Brain pericyte (primary cell): ENCODE measurements at regions not wholly inside any gene's neighbourhood (a gene's known extent, or its start where the extent isn't known, plus 50 kb on each side); places are given as distances from the start of the nearest gene placed in this dataset.

Experiments used
- DNase-seq: peaks from one replicate; pipeline ENCODE4 v3.0.0-alpha.2; 2012; ENCODE audit warnings: low read depth, low spot score

DNA sequence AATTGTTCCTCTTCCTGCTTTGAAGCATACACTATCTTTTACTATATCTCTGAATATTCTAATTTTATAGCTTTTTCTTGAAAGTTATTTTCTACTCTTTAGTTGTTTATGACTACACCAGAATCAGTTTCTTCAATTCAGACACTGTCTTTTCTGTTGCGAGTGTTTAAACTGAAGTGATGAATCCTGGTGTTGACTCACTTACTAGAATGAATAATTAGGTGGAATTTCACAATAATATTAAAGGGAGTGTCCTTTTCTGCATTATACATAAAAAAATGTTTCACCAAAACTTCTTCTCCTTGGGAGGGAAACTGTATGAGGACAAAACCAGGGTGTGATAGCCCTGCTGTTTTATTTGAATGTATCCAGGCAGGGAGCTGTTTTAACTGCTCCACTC is 1383.1 kb downstream of the C4orf33 start:
- no peak for DNase-seq

DNA sequence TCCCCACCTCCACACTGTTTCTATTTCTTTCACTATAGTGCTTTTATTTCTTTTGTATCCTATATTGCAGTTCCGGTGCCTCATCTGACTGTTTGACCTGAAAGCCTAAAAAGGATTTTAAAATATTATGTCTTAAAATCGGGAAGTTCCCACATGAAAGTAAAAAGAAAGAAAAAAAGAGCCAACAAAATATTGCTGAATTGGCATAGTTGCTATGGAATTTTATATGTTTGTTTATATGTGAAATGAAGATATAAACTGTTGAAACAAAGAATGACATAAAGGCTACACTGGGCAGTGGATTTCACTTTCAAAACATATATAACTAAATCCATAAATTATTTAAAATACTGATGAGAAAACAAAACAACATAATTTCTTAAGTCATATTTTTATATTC is 1383.7 kb downstream of the C4orf33 start:
- no peak for DNase-seq

DNA sequence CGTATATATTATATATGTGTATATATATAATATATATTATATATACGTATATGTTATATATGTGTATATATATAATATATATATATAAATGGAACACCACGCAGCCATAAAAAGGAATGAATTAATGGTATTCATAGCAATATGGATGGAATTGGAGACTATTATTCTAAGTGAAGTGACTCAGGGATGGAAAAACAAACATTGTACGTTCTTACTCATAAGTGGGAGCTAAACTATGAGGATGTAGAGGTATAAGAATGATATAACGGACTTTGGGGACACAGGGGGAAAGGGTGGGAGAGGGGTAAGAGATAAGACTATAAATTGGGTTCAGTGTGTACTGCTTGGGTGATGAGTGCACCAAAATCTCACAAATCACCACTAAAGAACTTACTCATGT is 1388.9 kb downstream of the C4orf33 start:
- DNase-seq = no peak

DNA sequence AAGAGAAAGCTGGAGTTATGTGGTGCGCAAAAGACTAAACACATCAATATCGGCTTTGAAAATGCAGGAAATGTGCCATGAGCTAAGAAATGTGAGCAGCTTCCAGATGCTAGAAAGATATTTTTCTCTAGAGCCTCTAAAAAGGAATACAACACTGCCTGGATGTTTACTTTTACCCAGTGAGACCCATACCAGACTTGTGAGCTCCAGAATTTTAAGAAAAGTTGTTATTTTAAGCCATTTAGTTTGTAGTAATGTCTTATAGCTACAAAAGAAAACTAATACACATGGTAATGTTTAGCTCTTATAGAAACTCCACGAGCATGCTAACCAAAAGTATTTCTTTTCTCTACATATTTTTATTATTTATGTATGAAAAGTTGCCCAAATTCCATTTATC is 1389.4 kb downstream of the C4orf33 start:
- DNase-seq = no peak

DNA sequence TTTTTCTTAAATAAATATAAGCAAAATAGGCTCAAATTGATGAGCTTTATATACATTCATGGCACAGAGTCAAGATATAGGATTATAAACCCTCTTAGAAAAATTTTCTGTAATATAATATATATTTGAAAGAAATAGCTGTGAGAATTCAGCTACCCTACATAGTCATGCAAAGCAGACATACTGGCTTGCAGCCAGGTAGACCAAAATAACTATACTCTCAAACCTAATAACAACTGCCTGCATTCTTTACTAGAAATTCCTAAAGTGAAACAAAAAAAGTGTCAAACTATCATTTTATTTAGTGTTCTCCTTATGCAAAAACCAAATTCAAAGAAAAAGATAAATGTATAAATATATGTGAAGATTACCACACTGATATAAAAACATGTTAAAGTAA is 1390.2 kb downstream of the C4orf33 start:
- DNase-seq = no peak

DNA sequence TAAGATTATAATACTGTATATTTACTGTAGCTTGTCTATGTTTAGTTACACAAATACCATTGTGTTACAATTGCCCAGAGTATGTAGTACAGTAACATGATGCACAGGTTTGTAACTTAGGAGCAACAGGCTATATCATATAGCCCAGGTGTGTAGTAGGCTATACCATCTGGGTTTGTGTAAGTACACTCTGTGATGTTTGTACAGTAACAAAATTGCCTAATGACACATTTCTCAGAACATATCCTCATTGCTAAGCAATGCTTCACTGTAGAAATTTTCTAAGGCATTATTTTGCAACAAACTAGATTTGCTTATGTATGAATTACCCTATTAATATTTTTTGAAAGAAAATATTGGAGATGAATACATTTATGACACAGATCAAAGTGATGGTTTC is 1390.9 kb downstream of the C4orf33 start:
- no peak for DNase-seq

DNA sequence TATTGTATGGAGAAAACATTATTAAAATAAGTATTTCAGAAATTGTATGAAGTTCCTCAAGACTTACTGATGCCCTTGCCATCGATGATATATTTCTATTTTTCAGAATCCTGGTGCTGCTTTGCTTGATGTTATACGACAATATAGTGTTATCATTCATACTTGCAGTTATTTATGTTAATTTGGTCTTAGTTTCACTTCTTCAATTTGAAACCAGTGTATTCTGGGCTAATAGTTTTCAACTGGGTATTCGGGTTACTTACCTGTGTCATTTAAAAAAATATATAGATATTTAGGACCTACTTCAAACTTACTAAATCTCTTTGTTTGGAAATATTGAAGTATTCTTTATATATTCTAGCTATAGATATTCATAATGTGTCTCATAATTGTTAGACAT is 1414.7 kb downstream of the C4orf33 start:
- DNase-seq = no peak

DNA sequence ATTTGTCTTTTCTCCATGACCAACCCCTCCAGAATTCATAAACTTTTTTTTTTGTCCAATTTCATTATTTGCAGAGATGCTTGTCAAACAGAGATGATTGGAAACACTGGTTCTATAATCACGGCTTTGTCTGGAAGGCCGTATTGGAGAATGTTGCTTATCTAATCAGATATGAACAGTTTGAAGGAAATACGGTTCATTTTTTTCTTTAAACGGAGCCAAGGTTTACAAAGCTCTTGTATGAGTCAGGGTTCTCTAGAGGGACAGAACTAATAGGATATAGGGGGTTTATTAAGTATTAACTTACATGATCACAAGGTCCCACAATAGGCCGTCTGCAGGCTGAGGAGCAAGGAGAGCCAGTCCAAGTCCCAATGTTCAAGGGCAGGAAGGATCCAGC is 1415.8 kb downstream of the C4orf33 start:
- no peak for DNase-seq

DNA sequence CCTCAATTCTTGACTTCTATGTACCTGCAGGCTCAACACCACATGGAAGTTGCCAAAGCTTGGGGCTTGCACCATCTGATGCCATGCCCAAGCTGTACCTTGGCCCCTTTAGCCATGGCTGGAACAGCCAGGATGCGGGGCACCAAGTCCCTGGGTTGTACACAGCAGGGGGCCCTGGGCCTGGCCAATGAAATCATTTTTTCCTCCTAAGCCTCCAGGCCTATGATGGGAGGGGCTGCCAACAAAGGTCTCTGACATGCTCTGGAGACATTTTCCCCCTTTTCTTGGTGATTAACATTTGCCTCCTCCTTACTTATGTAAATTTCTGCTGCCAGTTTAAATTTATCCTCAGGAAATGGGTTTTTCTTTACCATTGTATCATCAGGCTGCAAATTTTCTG is 1428.1 kb downstream of the C4orf33 start:
- DNase-seq = no peak

DNA sequence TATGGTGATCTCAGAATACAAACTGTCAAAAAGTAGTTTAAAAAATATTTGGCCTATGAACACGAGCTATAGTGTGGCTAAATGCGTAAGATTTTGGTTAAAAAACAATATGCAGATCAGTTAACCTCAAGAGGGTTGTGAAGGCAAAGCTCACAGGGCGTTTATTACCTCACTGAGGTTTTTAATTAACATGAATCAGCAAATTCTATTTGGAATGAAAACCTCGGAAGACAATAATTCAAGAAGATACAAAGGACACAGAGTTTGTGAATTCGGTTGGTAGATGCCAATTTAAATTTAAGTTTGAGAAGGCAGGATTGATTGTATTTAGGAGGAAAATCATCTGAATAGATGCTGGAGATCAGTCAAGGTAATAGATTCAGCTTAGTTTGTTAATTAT is 1434.6 kb downstream of the C4orf33 start:
- no peak for DNase-seq

DNA sequence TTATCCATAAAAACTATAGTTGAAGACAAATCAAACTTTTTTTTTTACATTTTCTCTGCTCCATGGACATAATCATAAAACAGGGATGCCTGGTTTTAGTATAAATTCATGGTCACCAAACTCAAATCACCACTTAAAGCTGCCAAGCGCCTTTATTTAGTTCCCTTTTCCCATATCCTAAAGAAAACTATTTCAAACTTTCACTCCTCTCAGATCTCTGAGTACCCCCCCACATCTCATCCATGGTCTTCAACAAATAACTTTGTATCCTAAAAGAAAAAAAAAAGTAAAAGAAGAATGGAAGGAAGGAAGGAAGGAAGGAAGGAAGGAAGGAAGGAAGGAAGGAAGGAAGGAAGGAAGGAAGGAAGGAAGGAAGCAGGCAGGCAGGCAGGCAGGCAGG is 1438.7 kb downstream of the C4orf33 start:
- DNase-seq = no peak

DNA sequence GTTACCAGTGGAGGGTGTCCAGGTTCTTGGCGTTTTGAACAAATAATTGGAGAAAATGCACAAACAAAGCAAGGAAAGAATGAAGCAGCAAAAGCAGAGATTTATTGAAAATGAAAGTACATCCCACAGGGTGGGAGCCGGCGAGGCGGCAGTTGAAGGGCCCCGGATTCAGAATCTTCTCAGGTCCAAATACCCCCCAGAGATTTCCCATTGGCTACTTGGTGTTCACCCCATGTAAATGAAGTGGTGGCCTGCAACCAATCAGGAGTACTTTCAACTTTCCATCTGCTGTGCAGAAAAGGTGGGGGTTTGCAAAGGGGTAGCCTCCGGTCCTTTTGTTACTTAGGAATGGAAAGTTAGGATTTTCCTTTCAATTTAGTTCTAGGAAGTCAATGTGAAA is 1447.0 kb downstream of the C4orf33 start:
- no peak for DNase-seq

DNA sequence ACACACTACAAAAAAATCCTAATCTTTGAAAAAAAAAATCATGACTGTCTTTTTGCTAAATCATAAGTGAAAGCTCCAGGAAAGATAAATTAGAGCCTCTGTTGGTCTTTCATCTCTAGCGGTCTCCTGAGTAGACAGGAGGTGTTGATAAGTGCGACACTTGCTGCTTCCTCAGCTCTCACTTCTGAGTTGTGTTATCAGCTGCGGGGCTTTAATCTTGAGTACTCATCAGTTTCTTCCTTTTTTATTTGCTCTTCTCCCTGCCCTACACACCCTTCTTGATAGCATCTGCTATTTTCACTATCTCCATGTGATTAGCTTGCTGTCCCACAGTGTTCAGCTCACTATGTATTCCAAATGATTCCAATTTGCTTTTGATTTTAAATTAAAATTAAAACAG is 1449.2 kb downstream of the C4orf33 start:
- DNase-seq = no peak

DNA sequence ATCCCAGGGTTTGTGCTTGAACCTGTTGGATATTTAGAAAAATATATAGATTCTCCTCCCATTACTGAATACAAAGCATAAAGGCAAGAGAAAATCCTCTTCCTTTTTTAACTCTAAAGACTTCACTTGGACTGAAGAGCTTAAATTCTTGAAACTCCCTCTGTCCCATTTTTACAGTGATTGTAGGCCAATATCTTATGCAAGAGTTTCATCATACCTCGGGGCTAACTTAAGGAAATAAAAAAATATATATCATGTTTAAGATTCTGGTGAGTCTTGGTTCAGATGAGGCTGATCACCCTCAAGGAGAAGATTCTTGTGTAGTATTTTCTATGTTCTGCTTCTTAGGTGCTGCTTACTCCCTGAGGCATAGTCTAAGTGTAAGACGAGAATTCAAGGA is 1449.6 kb downstream of the C4orf33 start:
- DNase-seq = no peak

DNA sequence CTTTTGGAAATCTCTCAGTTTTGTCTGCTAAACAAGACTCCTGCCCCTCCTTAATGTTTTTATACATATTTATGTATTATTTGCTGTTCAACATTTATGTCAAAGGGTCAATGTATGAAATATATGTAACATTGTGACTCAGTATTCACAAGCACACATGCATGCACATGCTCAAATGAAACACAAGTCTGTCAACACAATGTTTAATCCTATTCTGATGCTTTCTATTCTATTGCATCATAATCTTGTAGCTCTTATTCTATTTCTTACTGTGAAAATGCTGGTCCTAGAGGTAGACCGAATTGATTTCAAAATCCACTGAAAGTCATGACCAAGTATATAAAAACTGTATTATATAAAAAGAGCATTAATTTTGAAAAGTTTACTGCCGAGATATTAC is 1463.3 kb downstream of the C4orf33 start:
- no peak for DNase-seq

DNA sequence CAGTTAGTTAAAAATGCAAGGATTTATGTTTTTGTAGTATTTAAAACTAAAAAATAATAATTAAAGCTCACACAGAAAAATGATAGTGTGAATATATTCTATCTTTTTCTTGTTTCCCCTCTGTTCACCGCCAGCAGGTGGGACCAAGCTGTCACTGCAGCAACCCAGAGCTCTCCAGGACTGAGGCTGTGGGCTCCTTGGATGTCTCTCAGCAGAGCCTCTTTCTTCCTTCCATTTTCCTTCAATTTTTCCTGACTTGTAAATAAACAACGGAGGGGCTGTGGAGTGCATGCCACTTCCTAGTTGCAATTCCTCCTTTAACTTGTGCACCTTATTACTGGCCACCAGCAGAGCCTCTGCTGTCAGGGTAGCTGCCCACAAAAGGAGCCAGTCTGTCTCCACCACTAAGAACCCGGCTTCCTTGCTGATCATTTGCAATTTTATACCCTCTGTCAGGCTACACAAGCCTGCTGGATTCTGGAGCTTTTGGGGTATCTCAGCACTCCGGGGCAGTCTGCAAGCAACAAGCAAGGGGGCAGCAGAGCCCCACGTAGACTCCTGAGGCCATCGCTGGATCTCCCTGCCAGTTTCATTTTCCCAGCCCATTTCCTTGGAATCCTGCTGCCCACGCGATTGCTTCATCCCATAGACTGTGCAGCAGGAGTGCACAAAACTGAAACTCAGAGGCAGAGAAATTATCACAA is 1467.4 kb downstream of the C4orf33 start:
- peak; percentile 50 for DNase-seq

DNA sequence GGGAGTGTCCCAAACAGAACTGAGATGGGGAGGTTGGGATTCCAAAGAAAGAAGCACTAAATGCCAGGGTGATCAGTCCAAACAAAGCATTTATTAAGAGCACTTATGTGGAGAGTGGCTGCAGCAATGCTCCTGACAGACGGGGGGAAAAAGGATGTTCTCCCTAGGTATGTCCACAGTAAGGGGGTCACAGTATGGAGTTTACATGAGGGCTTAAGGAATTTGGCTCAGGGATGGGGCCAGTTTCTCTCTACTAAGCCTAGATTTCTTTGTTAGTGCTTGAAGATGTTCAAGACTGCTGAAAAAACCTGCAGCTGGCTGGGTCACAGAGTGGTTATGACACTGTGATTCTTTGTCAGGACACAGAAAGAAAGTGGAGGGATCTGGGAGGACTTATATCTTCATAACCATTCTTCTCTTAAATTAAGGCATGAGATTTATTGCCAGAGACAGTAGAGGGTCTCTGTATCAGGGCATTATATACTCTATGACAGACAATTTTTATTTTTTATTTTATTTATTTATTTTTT is 1468.0 kb downstream of the C4orf33 start:
- DNase-seq = peak; percentile 2

DNA sequence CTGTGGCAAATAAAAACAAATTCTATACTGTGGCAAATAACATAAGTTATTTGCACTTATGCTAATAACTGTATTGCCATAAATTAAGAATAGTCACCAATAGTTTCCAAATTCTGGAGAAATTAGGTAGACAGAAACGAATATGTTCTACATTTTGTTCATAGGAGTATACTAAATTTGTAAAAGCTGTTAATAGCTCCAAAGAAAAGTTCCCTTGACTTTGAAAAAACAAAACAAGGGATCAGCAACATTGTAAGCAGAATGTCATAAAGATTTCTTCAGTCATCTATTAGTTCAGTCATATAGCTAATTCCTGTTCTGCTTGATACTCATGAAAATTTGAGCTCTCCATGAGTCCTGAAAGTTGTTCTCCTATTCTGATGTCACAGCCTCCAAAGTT is 1472.8 kb downstream of the C4orf33 start:
- no peak for DNase-seq

DNA sequence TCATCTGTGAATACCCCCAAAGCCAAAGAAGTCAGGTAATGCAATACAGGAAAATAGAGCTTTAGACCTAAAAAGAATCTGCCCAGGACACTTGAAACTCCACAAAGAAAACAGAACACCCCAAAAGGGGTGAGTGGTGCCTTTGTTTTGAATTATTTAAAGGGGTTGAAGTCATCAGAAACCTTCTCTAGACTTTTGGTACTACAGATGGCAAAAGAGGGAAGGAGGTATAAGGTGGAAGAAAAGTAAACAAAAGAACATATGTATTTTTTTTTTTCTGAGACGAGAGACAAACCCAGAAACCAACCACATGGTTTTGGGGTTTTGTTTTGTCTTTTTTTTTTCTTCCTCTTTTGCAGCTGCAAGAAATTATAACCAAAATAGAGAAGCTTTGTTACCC is 1477.8 kb downstream of the C4orf33 start:
- no peak for DNase-seq

DNA sequence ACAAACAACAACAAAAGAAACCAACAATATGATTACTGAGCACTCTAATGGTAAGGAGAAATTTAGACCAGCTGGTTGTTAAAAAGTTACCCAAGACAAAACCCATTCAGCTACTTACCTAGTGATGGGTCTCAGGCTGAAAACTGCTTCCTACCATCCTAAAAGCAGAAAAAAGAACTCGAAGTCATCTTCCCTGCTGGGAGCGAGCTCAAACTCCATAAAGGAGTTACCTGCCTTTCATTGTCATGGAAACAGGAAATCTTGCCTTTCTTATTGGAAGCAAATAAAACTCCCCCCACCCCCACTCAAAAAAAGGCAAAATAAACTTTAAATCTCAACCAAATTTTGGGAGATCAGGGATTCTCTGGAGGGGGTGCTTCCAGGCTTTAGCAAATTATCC is 1478.3 kb downstream of the C4orf33 start:
- no peak for DNase-seq

DNA sequence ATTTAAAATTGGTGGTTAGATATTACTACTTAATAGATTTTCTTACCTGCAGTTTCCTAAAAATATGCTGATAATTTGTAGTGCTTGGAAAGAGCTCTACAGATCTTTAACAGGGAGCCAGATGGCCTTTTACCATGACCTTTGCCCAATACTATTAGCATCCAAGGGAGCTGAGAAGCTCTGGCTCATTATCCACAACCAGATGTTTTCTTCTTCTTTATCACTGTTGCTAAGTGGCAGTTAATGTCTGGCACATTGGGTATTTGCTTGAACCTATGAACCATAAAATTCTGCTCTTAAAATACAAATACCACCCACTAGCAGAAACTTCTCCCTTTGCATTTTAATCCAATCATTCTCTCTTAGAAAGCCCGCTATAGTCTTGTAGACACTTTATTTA is 1480.3 kb downstream of the C4orf33 start:
- no peak for DNase-seq

DNA sequence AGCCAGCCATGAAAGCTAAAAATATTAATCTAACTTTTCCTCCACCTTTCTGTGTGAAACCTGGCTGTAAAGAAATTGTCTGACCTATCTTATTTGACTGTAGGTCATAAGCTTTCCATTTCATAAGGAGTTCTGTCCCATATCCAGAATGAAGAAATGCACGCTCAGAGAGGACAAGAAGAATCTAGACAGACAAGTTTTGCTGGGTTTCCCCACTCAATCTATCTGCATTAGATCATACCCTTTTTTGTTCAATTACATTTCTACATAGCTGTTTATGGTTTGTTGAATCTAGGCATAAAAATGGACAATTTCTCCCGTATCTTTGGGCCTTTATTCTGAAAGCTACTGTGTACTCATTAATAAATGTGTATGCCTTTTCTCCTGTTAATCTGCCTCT is 1495.1 kb downstream of the C4orf33 start:
- DNase-seq = no peak

DNA sequence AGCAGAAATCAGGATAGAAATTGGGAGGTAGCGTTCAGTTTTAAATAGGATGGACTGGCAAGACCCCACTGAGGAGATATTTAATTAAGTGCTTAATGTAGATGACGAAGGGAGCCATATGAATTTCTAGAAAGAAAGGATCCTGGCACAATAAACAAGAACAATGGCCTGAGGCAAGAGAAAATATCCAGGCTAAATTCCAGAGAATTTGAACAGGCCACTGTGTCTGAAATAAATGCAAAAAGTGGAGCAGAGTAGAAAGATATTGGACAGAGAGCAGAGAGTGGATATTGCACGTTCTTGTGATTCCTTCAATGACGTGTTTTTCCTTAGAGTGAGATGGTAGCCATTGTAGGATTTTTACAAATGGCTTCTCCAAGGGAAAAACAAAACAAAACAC is 1504.8 kb downstream of the C4orf33 start:
- no peak for DNase-seq

DNA sequence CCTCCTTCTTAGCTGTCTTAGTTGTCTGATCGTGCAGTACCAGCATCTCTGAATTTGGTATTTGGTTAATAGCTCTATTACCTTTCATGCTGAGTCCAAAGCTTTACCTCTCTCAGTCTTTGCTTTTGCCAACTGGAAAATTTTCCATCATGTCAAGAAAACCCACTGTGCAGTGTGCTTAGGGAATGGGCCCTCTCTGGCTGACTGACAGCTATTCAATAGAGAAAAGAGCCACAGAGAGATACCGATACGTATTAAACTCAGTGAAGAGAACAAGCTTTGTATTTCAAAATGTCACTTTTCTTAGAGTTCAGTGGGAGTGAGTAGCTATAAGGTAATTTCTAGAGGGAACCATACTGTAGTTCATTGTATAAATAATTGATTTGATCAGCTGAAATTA is 1507.1 kb downstream of the C4orf33 start:
- DNase-seq = no peak
